Osteocyte (in vitro differentiated cells): ENCODE measurements at regions not wholly inside any gene's neighbourhood (a gene's known extent, or its start where the extent isn't known, plus 50 kb on each side); places are given as distances from the start of the nearest gene placed in this dataset.

Experiments
- DNase-seq: peaks from one replicate; pipeline ENCODE4 v3.0.0; 2021; ENCODE audit warnings: mixed read lengths; ENCODE audit not compliant: unreplicated experiment; ENCODE audit errors: extremely low spot score
- H3K27ac Mint-ChIP-seq: one replicate; pipeline ENCODE4 v1.8.0; 2021; ENCODE audit warnings: mild to moderate bottlenecking, mixed read lengths; ENCODE audit not compliant: unreplicated experiment
- H3K27me3 Mint-ChIP-seq: one replicate; pipeline ENCODE4 v1.8.0; 2021; ENCODE audit warnings: mixed read lengths; ENCODE audit not compliant: unreplicated experiment
- H3K36me3 Mint-ChIP-seq: one replicate; pipeline ENCODE4 v1.8.0; 2021; ENCODE audit warnings: mixed read lengths; ENCODE audit not compliant: unreplicated experiment
- H3K4me1 Mint-ChIP-seq: one replicate; pipeline ENCODE4 v1.8.0; 2021; ENCODE audit warnings: mixed read lengths; ENCODE audit not compliant: unreplicated experiment
- H3K4me3 Mint-ChIP-seq: one replicate; pipeline ENCODE4 v1.8.0; 2021; ENCODE audit warnings: mild to moderate bottlenecking, moderate library complexity, mixed read lengths; ENCODE audit not compliant: unreplicated experiment
- H3K9me3 Mint-ChIP-seq: one replicate; pipeline ENCODE4 v1.8.0; 2021; ENCODE audit warnings: mixed read lengths; ENCODE audit not compliant: unreplicated experiment
- CTCF ChIP-seq: fragments of 200-600 bp; sonication (generic); IDR thresholded peaks from 2 replicates; pipeline ENCODE4 v1.5.0; 2021; ENCODE audit warnings: antibody characterized with exemption, mild to moderate bottlenecking, moderate library complexity

GRCh38 chr9:129395633-129396364, 217.7 kb upstream of the IER5L start:
- H3K4me3 Mint-ChIP-seq = no peak overlapping the region
- no peaks in the 10 kb centered on the region for H3K27me3 Mint-ChIP-seq
- H3K4me1 Mint-ChIP-seq = peaks cover 2% of the 10 kb centered on the region
- H3K9me3 Mint-ChIP-seq = no peaks in the 10 kb centered on the region
- no peak overlapping the region for H3K27ac Mint-ChIP-seq
- no peak for DNase-seq
- TF ChIP-seq CTCF = no peak
- H3K36me3 Mint-ChIP-seq = no peaks in the 10 kb centered on the region

GRCh38 chr9:129394886-129395279, 216.8 kb upstream of the IER5L start:
- no peak for DNase-seq

GRCh38 chr9:129394061-129394885, 216.2 kb upstream of the IER5L start:
- Mint-ChIP-seq H3K27ac (no peak overlapping the region), H3K4me3 (no peak overlapping the region), H3K36me3 (no peaks in the 10 kb centered on the region), H3K27me3 (no peaks in the 10 kb centered on the region), H3K4me1 (peaks cover 2% of the 10 kb centered on the region), H3K9me3 (no peaks in the 10 kb centered on the region)
- DNase-seq = no peak
- TF ChIP-seq CTCF = no peak

More at GRCh38 chr9:129394886-129395279, 216.8 kb upstream of the IER5L start:
- peaks cover 2% of the 10 kb centered on the region for H3K4me1 Mint-ChIP-seq
- no peak overlapping the region for H3K27ac Mint-ChIP-seq
- no peaks in the 10 kb centered on the region for H3K36me3 Mint-ChIP-seq
- H3K4me3 Mint-ChIP-seq = no peak overlapping the region
- H3K9me3 Mint-ChIP-seq = no peaks in the 10 kb centered on the region
- no peaks in the 10 kb centered on the region for H3K27me3 Mint-ChIP-seq
- TF ChIP-seq CTCF = no peak

GRCh38 chr9:129393064-129393463, 215.0 kb upstream of the IER5L start:
- Mint-ChIP-seq H3K36me3 (no peaks in the 10 kb centered on the region), H3K27me3 (no peaks in the 10 kb centered on the region), H3K27ac (no peak overlapping the region), H3K4me3 (no peak overlapping the region), H3K4me1 (peaks cover 2% of the 10 kb centered on the region), H3K9me3 (no peaks in the 10 kb centered on the region)
- TF ChIP-seq CTCF = no peak
- DNase-seq = no peak

- no peak overlapping the region for H3K27ac Mint-ChIP-seq
- no peak for TF ChIP-seq CTCF
- H3K4me3 Mint-ChIP-seq = no peak overlapping the region
- no peaks in the 10 kb centered on the region for H3K27me3 Mint-ChIP-seq
- no peak for DNase-seq
- H3K36me3 Mint-ChIP-seq = no peaks in the 10 kb centered on the region
- H3K9me3 Mint-ChIP-seq = no peaks in the 10 kb centered on the region
- peaks cover 2% of the 10 kb centered on the region for H3K4me1 Mint-ChIP-seq
Measured at GRCh38 chr9:129392093-129392541, 214.1 kb upstream of the IER5L start.
